Lung (tissue), 12 donors: ENCODE measurements at regions not wholly inside any gene's neighbourhood (a gene's known extent, or its start where the extent isn't known, plus 50 kb on each side); places are given as distances from the start of the nearest gene placed in this dataset. TPM values are rescaled to one million over a fixed set of nuclear protein-coding genes. Genes with fewer than 3 reads are reported as not detected.

Experiments
- ATAC-seq: fragments of 200-7000 bp; cut with Tn5 transposase; one replicate; pipeline ENCODE4 v1.9.1; 2020; ENCODE audit warnings: moderate number of reproducible peaks; ENCODE audit not compliant: insufficient read depth, low FRiP score
- DNase-seq, 3 donors: peaks; one replicate each; pipeline ENCODE4 v3.0.0-alpha.2; 2013 to 2017
- H3K27ac ChIP-seq, 2 donors: one replicate each; pipeline ENCODE4 v1.5.1; 2013; ENCODE audit warnings: mild to moderate bottlenecking in 2 of 2, moderate library complexity in 2 of 2, control low read depth in 1 of 2, inconsistent platforms in 1 of 2, low read depth in 1 of 2, low read length in 1 of 2
- H3K27me3 ChIP-seq, 3 donors: one replicate each; pipeline ENCODE4 v1.5.1; 2013; ENCODE audit warnings: low read length in 2 of 3; ENCODE audit not compliant: control insufficient read depth in 3 of 3, insufficient read depth in 3 of 3
- H3K36me3 ChIP-seq, 4 donors: one replicate each; pipeline ENCODE4 v1.5.1; 2013; ENCODE audit warnings: low read length in 4 of 4, mild to moderate bottlenecking in 1 of 4, moderate library complexity in 1 of 4; ENCODE audit not compliant: control insufficient read depth in 4 of 4, insufficient read depth in 4 of 4
- H3K4me1 ChIP-seq, 5 donors: one replicate each; pipeline ENCODE4 v1.5.1; 2013; ENCODE audit warnings: low read length in 5 of 5, mild to moderate bottlenecking in 2 of 5, moderate library complexity in 1 of 5; ENCODE audit not compliant: control insufficient read depth in 5 of 5, insufficient read depth in 5 of 5
- H3K4me3 ChIP-seq: one replicate; pipeline ENCODE4 v1.5.1; 2013; ENCODE audit warnings: mild to moderate bottlenecking, control low read depth, moderate library complexity
- H3K9ac ChIP-seq, 2 donors: one replicate each; pipeline ENCODE4 v1.5.1; 2013; ENCODE audit warnings: low read length in 2 of 2, control low read depth in 1 of 2; ENCODE audit not compliant: insufficient read depth in 1 of 2
- H3K9me3 ChIP-seq, 4 donors: one replicate each; pipeline ENCODE4 v1.5.1; 2013; ENCODE audit warnings: low read length in 3 of 4, mild to moderate bottlenecking in 1 of 4, moderate library complexity in 1 of 4; ENCODE audit not compliant: control insufficient read depth in 4 of 4, insufficient read depth in 3 of 4
- CTCF ChIP-seq: IDR thresholded peaks from 2 replicates; pipeline ENCODE4 v1.5.1; 2012; ENCODE audit warnings: mild to moderate bottlenecking; ENCODE audit errors: control extremely low read depth, extremely low read depth
- WGBS, 2 donors: extraction: QIAGEN DNeasy Blood & Tissue Kit; methylation state at CpG; one replicate each; pipeline ENCODE4 v1.1.7; 2013; 5-methylcytosine and 5-hydroxymethylcytosine counted together
- small RNA-seq: library from RNA; depleted of rRNA; stranded (forward); fragments of <200 nt; gene quantifications from one replicate; pipeline ENCODE3, GENCODE V24; 2014; ENCODE audit warnings: low replicate concordance
- donor health status: control.
- donor health status: control.
- donor health status: Bipolar disorder and iron deficiency.
- donor health status: healthy.
- donor health status: DM: yes; HTN: yes; CAD: no.

DNA sequence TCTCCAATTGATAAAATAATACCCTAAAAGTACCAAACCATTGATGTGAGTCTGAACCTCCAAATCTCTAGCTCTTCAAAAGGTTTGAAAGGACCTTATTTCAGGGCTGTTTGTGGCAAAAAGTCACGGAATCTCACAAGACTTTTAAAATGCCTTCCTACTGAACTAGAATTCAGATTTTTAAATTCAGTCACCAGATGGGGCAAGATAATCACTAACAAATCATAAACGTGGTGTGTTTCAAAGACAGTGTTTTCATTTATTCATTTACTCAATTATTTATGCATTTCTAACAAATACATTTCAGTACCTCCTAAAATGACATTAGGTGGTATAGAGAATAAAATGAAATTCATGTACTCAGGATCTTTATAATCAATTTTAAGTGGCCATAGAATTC lies 68.2 kb upstream of the SMC2 start:
- ATAC-seq (no peak), DNase-seq (peak in 2 of 3 donors; percentile 4 to 9)
- Histone ChIP-seq H3K36me3 (no peaks in the 10 kb centered on the region), H3K9ac (no peak overlapping the region), H3K4me1 (no peaks in the 10 kb centered on the region), H3K27me3 (no peaks in the 10 kb centered on the region), H3K27ac (no peak overlapping the region), H3K9me3 (no peaks in the 10 kb centered on the region), H3K4me3 (no peak overlapping the region)
- TF ChIP-seq CTCF, result no peak
- WGBS, 2 donors, result 51 to 64% methylated on average over 2 of the region's 2 CpGs

- Histone ChIP-seq H3K36me3 (no peaks in the 10 kb centered on the region), H3K4me3 (no peak overlapping the region), H3K9me3 (no peaks in the 10 kb centered on the region), H3K27ac (no peak overlapping the region), H3K9ac (no peak overlapping the region), H3K27me3 (no peaks in the 10 kb centered on the region), H3K4me1 (no peaks in the 10 kb centered on the region)
- DNase-seq, result no peak
- no peak for TF ChIP-seq CTCF
- WGBS, 2 donors, result 29 to 34% methylated on average over 5 of the region's 5 CpGs
- ATAC-seq, result no peak
Measured at GRCh38 chr9:104027295-104027694, 66.8 kb upstream of the SMC2 start.

DNA sequence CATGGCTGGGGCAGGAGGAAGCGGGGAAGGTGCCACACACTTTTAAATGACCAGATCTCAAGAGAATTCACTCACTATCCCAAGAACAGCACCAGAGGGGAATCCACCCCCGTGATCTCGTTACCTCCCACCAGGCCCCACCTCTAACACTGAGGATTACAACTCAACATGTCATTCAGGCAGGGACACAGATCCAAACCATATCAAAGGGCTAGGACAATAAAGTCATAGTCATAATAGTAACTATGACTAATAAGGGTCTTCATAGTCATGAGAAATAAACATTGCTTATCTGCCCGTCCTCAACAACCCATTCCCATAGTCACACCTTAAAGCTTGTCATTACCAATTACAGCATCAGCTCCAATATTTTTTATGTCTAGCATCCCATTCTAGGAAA lies 65.3 kb upstream of the SMC2 start:
- no peaks in the 10 kb centered on the region for H3K27me3 ChIP-seq
- no peaks in the 10 kb centered on the region for H3K4me1 ChIP-seq
- H3K27ac ChIP-seq, result no peak overlapping the region
- H3K9ac ChIP-seq, result no peak overlapping the region
- WGBS, 2 donors, result 82 to 97% methylated on average over 4 of the region's 4 CpGs
- ATAC-seq, result no peak
- DNase-seq, result no peak
- no peak overlapping the region for H3K4me3 ChIP-seq
- no peak for TF ChIP-seq CTCF
- no peaks in the 10 kb centered on the region for H3K9me3 ChIP-seq
- no peaks in the 10 kb centered on the region for H3K36me3 ChIP-seq

Small RNA genes in the stretch of these regions (small RNA-seq; reads per million reads assigned to genes)
- gene RNA5SP291, result not detected
